NCI-H460 (cell line): ENCODE measurements at regions not wholly inside any gene's neighbourhood (a gene's known extent, or its start where the extent isn't known, plus 50 kb on each side); places are given as distances from the start of the nearest gene placed in this dataset.

Experiments
- DNase-seq: peaks from one replicate; pipeline ENCODE4 v3.0.0-alpha.2; 2016; ENCODE audit warnings: low read depth; ENCODE audit errors: extremely low read depth

DNA sequence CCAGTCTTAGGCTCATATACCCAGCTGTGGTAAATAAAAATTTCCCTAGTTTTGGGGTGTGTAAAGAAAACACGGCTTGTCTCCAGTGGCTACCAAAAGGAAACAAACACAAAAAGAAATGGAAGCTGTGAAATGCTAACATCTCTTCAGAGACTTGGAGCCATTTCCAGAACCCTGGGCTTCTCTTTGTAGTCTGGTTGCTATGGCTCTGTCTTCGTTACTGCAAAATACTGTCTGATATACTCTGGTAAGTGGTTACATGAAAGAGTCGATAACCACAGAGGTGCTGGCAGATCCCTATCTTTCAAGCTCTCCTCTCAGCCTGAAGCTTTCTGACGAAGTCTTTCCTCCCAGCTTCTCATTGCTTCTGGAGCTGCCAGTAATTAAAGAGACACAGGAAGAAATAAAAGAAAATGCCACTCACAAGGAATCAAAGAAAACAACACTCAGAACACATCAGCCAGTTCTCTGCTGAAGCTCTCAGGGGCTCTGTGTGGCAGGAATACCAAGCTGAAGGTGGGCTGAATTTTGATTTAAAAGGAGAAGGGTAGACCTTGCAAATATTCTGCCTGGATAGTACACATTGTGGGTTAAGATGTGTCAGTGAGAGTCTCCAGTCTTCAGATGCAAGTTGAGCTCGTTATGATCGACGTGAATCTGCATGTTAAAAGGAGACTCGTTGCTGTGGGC, 107.6 kb upstream of the FAM9C start:
- no peak for DNase-seq

DNA sequence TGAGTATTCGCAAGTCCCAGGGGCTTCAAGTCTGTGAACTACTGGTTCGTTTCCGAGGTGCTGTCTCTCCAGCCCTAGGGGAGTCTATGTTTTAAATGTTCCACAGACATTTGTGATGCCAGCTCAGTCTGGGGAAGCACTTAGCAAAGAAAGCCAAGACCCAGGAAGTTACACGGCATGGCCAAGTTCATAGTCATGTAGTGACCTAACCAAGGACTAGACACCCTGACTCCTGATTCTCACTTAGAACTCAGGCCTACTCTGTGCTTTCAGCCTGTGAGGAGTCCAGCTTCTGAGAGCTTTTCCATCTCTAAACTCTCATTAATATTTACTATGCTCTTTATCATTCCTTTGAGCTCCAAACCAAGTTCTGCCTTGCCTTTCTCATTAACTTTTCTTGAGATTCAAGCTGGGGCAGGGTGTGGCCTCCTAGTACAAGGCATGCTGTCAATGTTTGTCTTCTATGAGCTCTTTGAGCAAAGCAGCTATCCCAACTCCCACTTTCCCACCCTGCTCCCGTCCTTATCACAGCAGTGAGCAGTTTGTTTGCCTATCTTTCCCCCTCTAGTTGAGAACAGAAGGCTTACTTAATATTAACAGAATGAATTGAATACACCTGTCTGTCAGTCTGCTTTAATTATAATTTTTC, 105.4 kb upstream of the FAM9C start:
- no peak for DNase-seq

DNA sequence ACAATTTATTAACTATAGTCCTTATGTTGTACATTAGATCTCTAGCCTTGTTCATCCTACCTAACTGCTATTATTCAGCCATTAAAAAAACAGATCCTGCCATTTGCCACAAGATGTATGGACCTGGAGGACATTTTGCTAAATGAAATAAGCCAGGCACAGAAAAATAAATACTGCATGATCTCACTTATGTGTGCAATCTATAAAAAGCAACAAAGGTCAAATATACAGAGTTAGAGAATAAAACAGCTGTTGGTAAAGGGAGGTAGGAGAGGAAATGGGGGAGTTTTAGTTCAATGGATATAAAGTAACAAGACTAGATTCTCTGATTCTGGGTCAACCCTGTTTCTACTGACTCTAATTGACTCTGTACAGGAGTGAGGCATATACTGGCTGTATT, 103.3 kb upstream of the FAM9C start:
- no peak for DNase-seq

DNA sequence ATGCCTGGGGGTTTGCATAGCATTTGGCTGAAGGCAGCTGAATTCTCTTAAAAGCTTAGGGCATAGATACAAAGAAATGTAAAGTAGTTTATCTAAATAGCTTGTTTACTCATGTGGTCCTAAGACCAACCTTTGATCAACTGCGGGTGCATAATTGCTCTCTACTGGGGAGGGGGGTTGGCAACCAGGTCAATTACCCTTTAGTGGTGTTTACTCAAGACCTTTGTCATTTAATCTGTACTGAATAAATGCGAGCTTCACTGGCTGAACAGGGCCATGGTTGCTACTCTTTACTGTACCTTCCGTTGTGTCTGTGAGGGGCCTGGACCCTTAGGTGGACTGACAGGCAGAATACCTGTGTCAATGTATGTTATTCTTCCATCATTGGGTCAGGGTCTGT, 102.7 kb upstream of the FAM9C start:
- no peak for DNase-seq

DNA sequence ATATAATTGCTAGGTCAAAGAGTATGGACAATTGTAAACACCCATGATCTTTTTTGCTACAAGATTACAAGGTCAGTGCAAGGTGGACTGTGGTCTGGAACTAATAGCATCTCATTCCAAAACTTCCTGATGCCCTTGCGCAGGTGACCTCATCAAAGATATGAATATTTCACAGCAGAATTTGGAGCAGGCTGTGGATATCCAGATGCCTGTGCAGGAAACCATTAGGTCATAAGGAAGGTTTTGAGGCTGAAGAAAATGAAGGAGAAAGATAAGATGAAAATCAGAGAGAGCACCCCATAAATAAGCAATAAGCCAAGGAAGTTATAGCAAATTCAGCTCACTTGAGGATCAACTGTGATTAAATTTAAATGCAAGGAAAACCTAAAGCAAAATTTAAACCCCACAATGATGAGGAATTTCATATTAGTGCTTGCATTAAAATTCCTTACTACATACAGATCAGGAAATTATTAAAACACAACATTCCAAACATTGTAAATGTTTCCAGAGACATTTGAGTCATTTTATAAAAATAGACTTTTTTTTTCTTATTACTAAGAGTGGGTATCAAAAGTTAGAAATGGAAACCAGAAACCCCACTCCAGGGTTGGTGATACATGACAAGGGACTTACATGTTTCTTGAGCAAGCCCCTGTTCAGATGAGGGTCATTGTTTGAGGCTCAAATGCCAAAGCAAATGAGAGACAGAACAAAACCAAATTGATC, 100.7 kb upstream of the FAM9C start:
- no peak for DNase-seq

DNA sequence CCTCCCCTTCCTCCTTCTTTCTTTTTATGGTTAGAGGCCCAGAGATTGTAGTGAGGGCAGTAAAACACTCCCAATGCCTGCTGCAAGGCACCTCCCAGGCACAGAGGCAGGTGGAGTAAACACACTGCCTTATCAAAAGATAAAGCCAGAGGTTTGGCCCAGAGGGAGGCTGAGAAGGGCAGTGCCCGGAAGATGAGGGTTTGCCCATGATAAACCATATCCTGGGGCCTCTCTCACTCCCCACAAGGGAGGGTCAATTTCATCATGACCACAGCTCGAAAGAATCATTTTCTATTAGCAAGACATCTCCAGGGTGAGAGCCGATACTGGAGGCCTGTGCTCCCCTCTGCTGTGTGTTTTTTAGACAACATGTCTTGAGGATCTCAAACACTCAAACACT, 98.5 kb upstream of the FAM9C start:
- DNase-seq, result no peak

DNA sequence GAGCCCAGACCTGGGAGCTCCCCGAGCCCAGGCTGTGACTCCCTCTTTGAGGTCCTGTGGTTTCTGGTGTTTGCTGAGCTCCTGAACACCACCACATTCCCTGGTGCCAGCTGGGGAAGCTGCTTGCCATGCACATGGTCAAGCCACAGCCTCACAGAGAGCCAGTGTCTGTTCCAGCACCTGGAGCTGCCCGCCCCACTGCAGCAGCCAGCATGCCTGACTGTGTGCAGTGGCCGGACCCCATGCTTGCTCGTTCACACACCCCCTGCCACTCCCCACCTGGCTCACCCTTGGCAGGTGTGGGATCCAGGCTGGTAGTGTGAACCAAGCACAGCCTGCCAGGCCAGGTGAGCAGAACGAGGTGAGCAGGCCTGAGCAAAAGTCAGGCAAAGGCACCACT, 95.6 kb upstream of the FAM9C start:
- no peak for DNase-seq

DNA sequence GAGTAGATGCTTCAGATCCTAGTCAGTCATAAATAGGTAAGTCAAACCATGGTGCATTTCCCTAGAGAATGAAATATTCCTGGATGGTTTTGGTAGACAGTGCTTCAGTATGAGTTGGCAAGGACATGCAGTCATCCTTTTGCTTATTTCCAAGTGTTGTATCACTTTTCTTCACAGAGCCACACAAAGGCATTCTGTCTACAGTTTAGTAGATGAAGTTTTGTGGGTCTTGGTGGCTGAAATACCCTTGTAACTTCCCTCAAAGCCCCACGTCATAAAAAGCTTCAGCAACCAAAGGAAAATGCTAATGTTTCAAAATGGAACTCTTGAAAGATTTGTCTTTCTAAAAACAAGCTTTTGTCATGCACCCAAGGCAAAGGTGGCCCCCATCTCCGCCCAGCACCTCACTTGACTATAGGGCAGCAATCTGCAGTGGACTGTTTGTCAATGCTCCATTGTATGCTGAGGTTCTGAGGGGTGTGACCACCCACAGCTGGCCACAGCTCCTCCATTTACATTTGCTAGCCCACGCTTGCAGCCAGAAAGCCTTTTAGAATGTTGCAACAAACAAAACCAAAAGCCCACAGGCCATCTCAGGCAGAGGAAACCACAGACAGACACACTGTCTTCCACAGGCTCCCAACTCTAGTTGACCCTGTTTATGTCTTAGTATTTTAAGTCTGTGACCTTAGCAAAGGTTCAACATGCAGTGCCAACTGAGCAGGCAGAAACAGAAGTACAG, 87.1 kb upstream of the FAM9C start:
- no peak for DNase-seq

DNA sequence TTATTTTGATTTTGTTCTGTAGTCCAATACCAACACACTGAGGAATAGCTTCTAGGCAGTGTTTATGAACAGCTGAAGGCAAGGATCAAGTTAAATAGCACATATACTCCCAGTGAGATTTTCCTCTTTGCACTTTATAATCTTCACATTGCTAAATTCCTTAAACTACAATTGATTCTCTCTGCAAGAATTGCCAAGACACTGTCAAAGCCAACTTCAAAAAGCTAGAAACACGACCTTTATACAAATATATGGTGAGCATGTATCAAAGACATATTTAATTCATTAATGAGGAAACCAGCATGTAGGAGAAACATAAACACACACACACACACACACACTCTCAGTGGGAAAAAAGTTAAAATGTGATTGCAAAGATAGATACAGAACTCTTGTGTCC, 86.4 kb upstream of the FAM9C start:
- DNase-seq, result no peak

DNA sequence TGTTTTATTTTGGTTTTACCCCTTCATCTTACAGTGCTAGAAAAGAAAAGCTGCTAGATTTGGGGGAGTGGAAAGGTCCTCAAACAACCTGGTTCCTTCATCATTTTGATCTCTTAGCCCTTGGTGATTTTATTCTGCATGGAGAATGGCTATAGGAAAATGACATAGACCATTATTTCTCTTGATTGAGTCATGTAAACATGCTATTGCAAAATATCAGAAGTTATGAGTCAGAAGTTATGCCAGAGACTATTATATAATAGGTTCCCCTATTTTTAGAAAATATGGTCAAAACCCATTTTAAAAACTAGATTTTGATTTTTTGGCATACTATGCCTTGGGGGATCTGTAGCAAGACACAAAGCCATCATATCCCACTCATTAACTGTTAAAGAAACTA, 83.7 kb upstream of the FAM9C start:
- no peak for DNase-seq

DNA sequence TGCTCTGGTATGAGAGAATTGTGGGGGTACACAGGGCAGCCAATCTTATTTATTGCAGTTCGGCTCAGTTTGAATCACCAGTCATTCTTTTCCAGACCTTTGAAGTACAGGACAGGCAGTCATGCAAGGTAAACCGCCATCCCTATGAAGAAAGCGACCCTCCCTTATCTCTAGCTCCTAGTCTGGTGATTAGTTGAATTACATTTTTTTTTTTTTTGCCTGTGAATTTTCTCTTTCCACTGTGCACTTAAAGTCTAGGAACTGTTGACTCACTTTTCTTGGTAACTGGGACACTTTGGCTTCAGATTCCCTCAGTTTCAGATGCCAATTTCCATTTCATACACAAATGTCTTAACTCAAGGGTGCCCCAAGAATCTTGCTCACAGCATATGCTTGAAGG, 82.4 kb upstream of the FAM9C start:
- no peak for DNase-seq

DNA sequence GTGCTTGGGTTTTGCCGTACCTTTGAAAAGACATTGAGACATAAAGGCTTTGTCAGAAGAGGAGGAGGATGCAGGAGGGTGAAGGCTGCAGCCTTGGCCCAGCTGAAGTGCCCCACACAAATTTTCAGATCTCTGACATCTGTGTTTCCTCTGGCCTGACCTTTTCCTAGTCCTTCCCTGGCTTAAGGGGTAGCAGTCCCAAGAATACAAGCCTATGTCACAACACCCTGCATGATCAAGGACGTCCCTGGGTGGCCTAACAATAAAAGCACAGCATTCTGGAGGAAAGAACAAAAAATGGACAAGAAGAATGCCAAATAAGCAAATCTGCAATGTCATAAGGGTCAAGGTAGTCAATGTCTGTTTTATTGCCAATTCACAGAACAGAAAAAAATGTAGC, 80.8 kb upstream of the FAM9C start:
- DNase-seq, result no peak

DNA sequence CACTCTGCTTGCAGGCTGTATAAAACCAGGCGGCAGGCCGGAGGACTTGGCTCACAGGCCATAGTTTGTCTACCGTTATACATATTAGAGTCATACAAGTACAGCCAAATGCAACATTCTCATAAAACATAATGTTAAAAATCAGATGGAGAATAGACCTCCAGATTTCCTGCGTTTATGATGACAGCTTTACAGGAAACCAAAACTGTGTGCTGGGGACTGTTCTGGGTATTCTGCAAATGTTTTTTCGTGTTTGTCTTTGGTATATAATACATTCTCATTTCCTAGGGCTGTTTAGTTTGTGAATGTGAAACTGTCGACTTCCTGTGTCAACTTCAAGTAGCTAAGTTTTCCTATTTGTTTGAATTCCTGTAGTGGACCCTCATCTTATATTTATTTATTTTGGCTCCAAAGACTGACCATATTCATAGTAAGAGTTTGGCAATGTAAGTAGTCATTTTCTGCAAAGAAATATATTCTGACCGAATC, 79.5 kb upstream of the FAM9C start:
- DNase-seq, result peak; percentile 46

DNA sequence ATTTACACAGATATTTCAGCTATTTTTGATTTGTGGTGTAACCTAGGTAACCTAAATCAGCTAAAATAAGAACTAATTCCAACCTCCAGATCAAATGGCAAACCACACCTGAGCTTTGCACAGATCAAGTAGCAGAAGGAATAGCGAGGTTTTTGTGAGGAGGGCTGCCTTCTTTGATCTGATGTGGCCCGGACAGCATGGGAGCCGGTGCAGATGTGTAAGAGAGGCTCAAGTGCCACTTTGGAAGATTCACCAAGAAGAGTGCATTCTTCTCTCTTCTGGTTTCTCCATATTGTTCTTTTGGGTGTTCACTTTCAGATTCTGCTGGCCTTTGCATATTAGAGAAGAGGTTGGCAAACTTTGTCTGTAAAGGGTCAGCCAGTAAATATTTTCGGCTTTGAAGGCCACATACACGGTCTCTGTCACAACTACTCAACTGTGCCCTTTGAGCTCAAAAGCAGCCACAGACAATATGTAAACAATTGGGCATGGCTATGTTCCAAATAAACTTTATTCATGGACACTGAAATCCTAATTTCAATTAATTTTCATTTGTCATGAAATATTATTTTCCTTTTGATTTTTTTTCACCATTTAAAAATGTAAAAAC, 78.9 kb upstream of the FAM9C start:
- no peak for DNase-seq

DNA sequence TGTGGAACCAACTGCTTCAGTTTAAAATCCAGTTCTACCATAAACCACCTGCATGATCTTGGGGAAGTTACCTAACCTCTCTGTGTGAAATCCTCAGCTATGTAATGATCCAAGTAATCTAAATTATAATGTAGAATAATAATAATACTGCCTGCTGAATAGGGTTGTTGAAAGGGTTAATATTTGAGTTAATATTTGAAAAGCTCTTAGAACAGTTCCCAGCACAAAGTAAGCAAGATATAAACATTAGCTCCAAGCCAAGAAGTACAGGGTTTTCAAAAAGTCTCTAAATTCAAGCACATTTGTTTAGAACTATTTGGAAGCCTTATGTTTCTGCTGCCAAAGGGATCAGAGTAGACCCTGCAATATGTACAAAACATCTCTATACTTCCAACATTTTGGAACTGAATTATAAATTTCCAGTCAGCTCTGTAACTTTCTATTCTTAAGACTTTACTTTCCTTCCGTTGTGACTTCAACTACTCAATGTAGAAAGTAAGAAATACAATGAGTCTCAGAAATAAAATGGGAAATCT, 76.7 kb upstream of the FAM9C start:
- DNase-seq, result no peak

DNA sequence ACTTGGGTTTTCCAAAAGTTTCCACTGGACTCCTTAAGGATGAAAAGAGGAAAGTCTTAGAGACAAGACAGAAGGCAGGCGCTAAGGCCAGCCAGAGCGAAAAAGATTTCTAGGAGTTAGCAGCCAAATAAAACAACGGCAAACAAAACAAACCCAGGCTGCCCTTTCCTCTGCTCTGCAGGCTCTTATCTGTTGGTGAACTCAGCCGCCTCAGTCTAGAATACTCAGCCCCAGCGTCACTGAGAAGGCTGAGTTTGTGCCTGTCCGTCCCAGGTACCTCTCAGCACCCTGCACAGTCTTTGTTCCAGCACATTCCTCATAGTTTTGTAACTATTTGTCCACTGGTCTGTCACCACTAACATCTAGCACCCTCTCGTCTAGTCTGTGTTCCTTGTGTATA, 75.6 kb upstream of the FAM9C start:
- no peak for DNase-seq

DNA sequence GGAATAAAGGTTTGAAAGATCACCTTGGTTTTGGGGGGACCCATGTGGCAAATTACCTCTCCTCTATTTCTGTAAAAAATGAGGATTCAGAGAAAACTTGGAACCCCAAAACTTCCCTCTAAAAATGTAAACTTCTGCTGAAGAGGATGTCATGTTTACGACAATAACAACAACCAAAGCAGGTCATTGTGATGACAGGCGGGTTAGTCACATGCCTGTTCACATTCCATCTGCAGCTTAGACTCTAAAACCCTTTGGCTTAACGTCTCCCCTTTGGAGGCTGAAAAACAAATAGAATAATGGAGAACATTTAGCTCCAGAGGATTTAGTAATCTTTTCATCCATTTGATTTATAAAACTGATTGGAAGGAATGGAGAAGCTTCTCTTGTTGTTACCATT, 75.0 kb upstream of the FAM9C start:
- peak; percentile 59 for DNase-seq

DNA sequence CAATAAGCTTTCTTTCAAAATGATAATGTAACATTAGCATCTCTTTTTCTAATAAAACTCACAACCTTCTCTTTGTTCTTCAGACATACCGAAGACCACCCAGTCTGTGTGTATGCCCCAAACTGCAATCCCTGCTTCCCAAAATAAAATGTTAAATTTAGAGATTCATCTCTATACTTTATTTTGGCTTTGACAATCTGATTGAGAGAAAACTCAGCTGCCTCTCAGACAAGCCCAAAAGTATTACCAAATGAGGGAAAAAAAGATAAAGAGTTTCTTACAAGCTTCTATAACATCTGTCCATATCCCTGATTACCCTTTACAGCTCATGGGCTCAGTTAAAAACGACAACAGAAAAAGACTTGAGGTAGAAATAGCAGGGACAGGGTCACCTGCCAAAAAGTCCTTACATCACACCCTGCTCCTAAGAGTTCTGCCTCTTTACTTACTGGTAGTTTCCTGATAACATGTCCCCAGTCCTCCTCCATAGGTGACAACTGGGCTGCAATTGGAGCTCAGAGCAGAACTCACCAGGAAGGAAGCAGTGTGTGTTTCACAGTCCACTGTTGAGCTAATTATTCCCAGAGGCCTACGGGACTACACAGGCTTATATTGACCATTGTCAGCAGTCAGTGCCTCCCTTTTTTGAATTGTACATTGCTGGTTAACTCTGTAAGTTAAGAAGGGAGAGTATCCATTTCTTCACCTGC, 70.9 kb upstream of the FAM9C start:
- no peak for DNase-seq

DNA sequence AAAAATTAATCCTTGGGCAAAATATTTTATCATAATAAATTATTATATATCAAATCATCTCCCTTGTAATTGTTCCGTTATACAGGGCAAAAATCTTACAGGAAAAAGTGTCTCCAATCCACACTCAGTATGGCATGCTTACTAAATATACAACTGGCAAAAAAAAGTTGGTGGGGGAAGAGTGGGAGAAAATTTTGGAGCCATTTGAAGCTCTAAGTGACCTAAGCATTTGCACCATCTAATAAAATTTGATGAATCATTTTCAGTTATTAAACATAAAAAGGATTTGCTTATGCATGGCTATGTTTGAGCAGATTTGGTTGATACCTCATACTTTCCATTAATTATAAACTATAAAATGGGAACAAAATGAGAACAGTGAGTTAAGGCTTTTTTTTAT, 68.1 kb upstream of the FAM9C start:
- no peak for DNase-seq
